GM23338 (cell line): ENCODE measurements at regions not wholly inside any gene's neighbourhood (a gene's known extent, or its start where the extent isn't known, plus 50 kb on each side); places are given as distances from the start of the nearest gene placed in this dataset.

Source experiments
- ATAC-seq: fragments of 200-7000 bp; cut with Tn5 transposase; 3 replicates; pipeline ENCODE4 v1.9.1; 2020
- DNase-seq: peaks from one replicate; pipeline ENCODE4 v3.0.0-alpha.2; 2015; ENCODE audit warnings: low spot score
- H2AFZ ChIP-seq: fragments of 200-600 bp; sonication (generic); 2 replicates; pipeline ENCODE4 v1.8.0; 2016; ENCODE audit warnings: antibody characterized with exemption, mild to moderate bottlenecking, moderate library complexity
- H3F3A ChIP-seq: fragments of 200-600 bp; sonication (generic); replicated peaks from 2 replicates; pipeline ENCODE4 v1.8.0; 2017; ENCODE audit warnings: antibody characterized with exemption, mixed run types, low read depth
- H3K27ac ChIP-seq: fragments of 200-600 bp; sonication (generic); 2 replicates; pipeline ENCODE4 v1.6.1; 2016; ENCODE audit warnings: low read depth
- H3K27me3 ChIP-seq: fragments of 200-600 bp; sonication (generic); 2 replicates; pipeline ENCODE4 v1.8.0; 2016; ENCODE audit warnings: mild to moderate bottlenecking, mixed run types, moderate library complexity; ENCODE audit not compliant: insufficient read depth
- H3K36me3 ChIP-seq: fragments of 200-600 bp; sonication (generic); 2 replicates; pipeline ENCODE4 v1.8.0; 2016; ENCODE audit warnings: mild to moderate bottlenecking; ENCODE audit not compliant: insufficient read depth
- H3K4me1 ChIP-seq: fragments of 200-600 bp; sonication (generic); 2 replicates; pipeline ENCODE4 v1.8.0; 2016; ENCODE audit warnings: mild to moderate bottlenecking, moderate library complexity; ENCODE audit not compliant: insufficient read depth
- H3K4me2 ChIP-seq: fragments of 200-600 bp; sonication (generic); 2 replicates; pipeline ENCODE4 v1.7.1; 2017; ENCODE audit warnings: mixed run types
- H3K4me3 ChIP-seq: fragments of 200-600 bp; sonication (generic); 2 replicates; pipeline ENCODE4 v1.6.1; 2016; ENCODE audit warnings: mixed run types
- H3K79me2 ChIP-seq: fragments of 200-600 bp; sonication (generic); replicated peaks from 2 replicates; pipeline ENCODE4 v1.8.0; 2017; ENCODE audit warnings: mild to moderate bottlenecking; ENCODE audit not compliant: insufficient read depth
- H3K9me2 ChIP-seq: fragments of 200-600 bp; sonication (generic); 2 replicates; pipeline ENCODE4 v1.8.0; 2017; ENCODE audit not compliant: insufficient read depth
- H4K20me1 ChIP-seq: fragments of 200-600 bp; sonication (generic); replicated peaks from 2 replicates; pipeline ENCODE4 v1.8.0; 2017; ENCODE audit warnings: mild to moderate bottlenecking; ENCODE audit not compliant: insufficient read depth
- H3K27ac Mint-ChIP-seq: 2 replicates; pipeline ENCODE4 v1.8.0; 2020; ENCODE audit warnings: inconsistent platforms, mild to moderate bottlenecking, moderate library complexity, mixed read lengths
- H3K27me3 Mint-ChIP-seq: 3 replicates; pipeline ENCODE4 v1.8.0; 2022; ENCODE audit warnings: low read depth, mild to moderate bottlenecking, moderate library complexity, mixed read lengths, inconsistent platforms; ENCODE audit not compliant: insufficient read depth, poor library complexity
- H3K36me3 Mint-ChIP-seq: 3 replicates; pipeline ENCODE4 v1.8.0; 2021; ENCODE audit warnings: low read depth, mild to moderate bottlenecking, inconsistent platforms, moderate library complexity, mixed read lengths
- H3K4me1 Mint-ChIP-seq: 3 replicates; pipeline ENCODE4 v1.8.0; 2020; ENCODE audit warnings: mild to moderate bottlenecking, inconsistent platforms, mixed read lengths
- H3K4me3 Mint-ChIP-seq: 3 replicates; pipeline ENCODE4 v1.8.0; 2021; ENCODE audit warnings: moderate library complexity, mild to moderate bottlenecking, inconsistent platforms, mixed read lengths
- H3K9me3 Mint-ChIP-seq: 3 replicates; pipeline ENCODE4 v1.8.0; 2020; ENCODE audit warnings: moderate library complexity, mild to moderate bottlenecking, inconsistent platforms, mixed read lengths
- ETS1 ChIP-seq: IDR thresholded peaks from 2 replicates; pipeline ENCODE4 v1.6.1; 2016; ENCODE audit warnings: antibody characterized with exemption
- NANOG ChIP-seq: IDR thresholded peaks from 2 replicates; pipeline ENCODE4 v1.6.1; 2016; ENCODE audit warnings: antibody characterized with exemption, borderline replicate concordance
- REST ChIP-seq: IDR thresholded peaks from one replicate; pipeline ENCODE4 v1.6.1; 2018; ENCODE audit warnings: antibody characterized with exemption; ENCODE audit not compliant: unreplicated experiment
- TF ChIP-seq, protein P1 (sequence below), 2 experiments: fragments of 200-600 bp in 1 of 2; sonication (generic) in 1 of 2; conservative IDR thresholded peaks; 2 replicates each; pipeline versions ENCODE4 v1.5.1 to v1.6.1; 2016 to 2017; ENCODE audit warnings: antibody characterized with exemption in 2 of 2, low read depth in 2 of 2, mild to moderate bottlenecking in 2 of 2, moderate library complexity in 1 of 2

- Histone ChIP-seq H3K36me3 (no peaks in the 10 kb centered on the region), H3K9me2 (no peaks in the 10 kb centered on the region; the same call in 1 of the 2 replicates), H2AFZ (no peak overlapping the region), H3K79me2 (no peaks in the 10 kb centered on the region), H3K27me3 (no peaks in the 10 kb centered on the region), H3K4me1 (no peaks in the 10 kb centered on the region), H3K27ac (no peak overlapping the region), H3K4me3 (no peak overlapping the region), H3F3A (no peaks in the 10 kb centered on the region), H3K4me2 (no peak overlapping the region), H4K20me1 (no peaks in the 10 kb centered on the region)
- H3K36me3 Mint-ChIP-seq, result peaks cover 4% of the 10 kb centered on the region; the same call in 1 of the 3 replicates
- H3K9me3 Mint-ChIP-seq, result 0 out of 3 replicates have a peak, but pooled peaks cover 5% of the 10 kb centered on the region
- H3K4me1 Mint-ChIP-seq, result no peaks in the 10 kb centered on the region
- no peaks in the 10 kb centered on the region for H3K27me3 Mint-ChIP-seq
- no peak for ATAC-seq
- no peak for TF ChIP-seq ETS1
- no peak for TF ChIP-seq NANOG
- H3K27ac Mint-ChIP-seq, result no peak overlapping the region
- DNase-seq, result no peak
- H3K4me3 Mint-ChIP-seq, result no peak overlapping the region
These were observed 214.9 kb downstream of the IL20RB start for GRCh38 chr3:137172728-137173127.

DNA sequence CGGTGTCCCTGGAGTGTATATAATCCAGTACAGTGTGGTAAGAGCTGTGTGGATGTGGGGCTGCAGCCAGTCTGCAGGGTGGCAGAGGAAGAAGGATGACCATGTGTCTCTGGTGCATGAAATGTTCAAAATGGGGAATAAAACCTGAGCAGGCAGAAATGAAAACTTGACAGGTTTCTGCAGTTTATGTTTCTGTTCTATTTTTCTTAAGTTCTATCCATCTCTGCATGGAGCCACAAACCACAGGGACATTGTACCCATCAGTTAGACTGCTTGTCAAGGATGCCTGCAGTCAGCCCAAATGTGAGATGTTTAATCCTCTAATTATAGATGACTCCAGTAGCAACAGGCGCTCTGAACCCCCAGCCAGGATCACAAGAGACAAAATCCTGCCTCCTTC, 216.7 kb downstream of the IL20RB start:
- Histone ChIP-seq H3K4me2 (no peak overlapping the region), H3K9me2 (no peaks in the 10 kb centered on the region; the same call in 1 of the 2 replicates), H2AFZ (peak overlapping the region; percentile 64; the same call in 1 of the 2 replicates), H3K4me1 (no peaks in the 10 kb centered on the region), H4K20me1 (no peaks in the 10 kb centered on the region), H3K79me2 (no peaks in the 10 kb centered on the region), H3K27ac (no peak overlapping the region), H3K36me3 (no peaks in the 10 kb centered on the region), H3K27me3 (no peaks in the 10 kb centered on the region), H3F3A (no peaks in the 10 kb centered on the region), H3K4me3 (no peak overlapping the region)
- H3K4me3 Mint-ChIP-seq, result no peak overlapping the region
- ATAC-seq (no peak), DNase-seq (no peak)
- 0 out of 3 replicates have a peak, but pooled peaks cover 7% of the 10 kb centered on the region for H3K9me3 Mint-ChIP-seq
- no peaks in the 10 kb centered on the region for H3K4me1 Mint-ChIP-seq
- peaks cover 4% of the 10 kb centered on the region; the same call in 1 of the 3 replicates for H3K36me3 Mint-ChIP-seq
- H3K27me3 Mint-ChIP-seq, result no peaks in the 10 kb centered on the region
- TF ChIP-seq, protein P1, sequence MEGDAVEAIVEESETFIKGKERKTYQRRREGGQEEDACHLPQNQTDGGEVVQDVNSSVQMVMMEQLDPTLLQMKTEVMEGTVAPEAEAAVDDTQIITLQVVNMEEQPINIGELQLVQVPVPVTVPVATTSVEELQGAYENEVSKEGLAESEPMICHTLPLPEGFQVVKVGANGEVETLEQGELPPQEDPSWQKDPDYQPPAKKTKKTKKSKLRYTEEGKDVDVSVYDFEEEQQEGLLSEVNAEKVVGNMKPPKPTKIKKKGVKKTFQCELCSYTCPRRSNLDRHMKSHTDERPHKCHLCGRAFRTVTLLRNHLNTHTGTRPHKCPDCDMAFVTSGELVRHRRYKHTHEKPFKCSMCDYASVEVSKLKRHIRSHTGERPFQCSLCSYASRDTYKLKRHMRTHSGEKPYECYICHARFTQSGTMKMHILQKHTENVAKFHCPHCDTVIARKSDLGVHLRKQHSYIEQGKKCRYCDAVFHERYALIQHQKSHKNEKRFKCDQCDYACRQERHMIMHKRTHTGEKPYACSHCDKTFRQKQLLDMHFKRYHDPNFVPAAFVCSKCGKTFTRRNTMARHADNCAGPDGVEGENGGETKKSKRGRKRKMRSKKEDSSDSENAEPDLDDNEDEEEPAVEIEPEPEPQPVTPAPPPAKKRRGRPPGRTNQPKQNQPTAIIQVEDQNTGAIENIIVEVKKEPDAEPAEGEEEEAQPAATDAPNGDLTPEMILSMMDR (conservative IDR thresholded peaks at IDR 0.05; ENCODE audit: low read depth in 2 of 2), result peak in 1 of 2 experiments; percentile 25; a peak in 2 of 4 replicates
- TF ChIP-seq REST, result no peak
- peak overlapping the region; percentile 26; the same call in 1 of the 2 replicates for H3K27ac Mint-ChIP-seq
